Neural cell (in vitro differentiated cells): ENCODE measurements at regions not wholly inside any gene's neighbourhood (a gene's known extent, or its start where the extent isn't known, plus 50 kb on each side); places are given as distances from the start of the nearest gene placed in this dataset.

ENCODE experiments used
- H2AFZ ChIP-seq: fragments of 200-600, 300-800 bp; sonication (generic), shearing (Covaris generic); 2 replicates; pipeline ENCODE4 v1.6.0; 2014; ENCODE audit warnings: low read depth, mild to moderate bottlenecking, antibody characterized with exemption, low read length, moderate library complexity
- H3F3A ChIP-seq: fragments of 200-600 bp; shearing (Covaris generic); 2 replicates; pipeline ENCODE4 v1.6.1; 2016; ENCODE audit warnings: mild to moderate bottlenecking, moderate library complexity, mixed read lengths, antibody characterized with exemption, low read length; ENCODE audit not compliant: insufficient read depth, poor library complexity, severe bottlenecking
- H3K27ac ChIP-seq: fragments of 200-600, 300-800 bp; sonication (generic), shearing (Covaris generic); 2 replicates; pipeline ENCODE4 v1.5.1; 2014; ENCODE audit warnings: mild to moderate bottlenecking, low read length, moderate library complexity
- H3K27me3 ChIP-seq: fragments of 300-800, 200-600 bp; sonication (generic), shearing (Covaris generic); 2 replicates; pipeline ENCODE4 v1.6.0; 2014; ENCODE audit warnings: mild to moderate bottlenecking, low read depth, low read length, moderate library complexity; ENCODE audit not compliant: insufficient read depth
- H3K36me3 ChIP-seq: fragments of 300-800, 200-600 bp; sonication (generic), shearing (Covaris generic); 2 replicates; pipeline ENCODE4 v1.5.1; 2014; ENCODE audit warnings: mild to moderate bottlenecking, antibody characterized with exemption, low read length, moderate library complexity; ENCODE audit not compliant: insufficient read depth
- H3K4me2 ChIP-seq: fragments of 300-800, 200-600 bp; sonication (generic), shearing (Covaris generic); 2 replicates; pipeline ENCODE4 v1.6.0; 2014; ENCODE audit warnings: mild to moderate bottlenecking, low read length
- H3K4me3 ChIP-seq: fragments of 300-800, 200-600 bp; sonication (generic), shearing (Covaris generic); 2 replicates; pipeline ENCODE4 v1.5.1; 2014; ENCODE audit warnings: mild to moderate bottlenecking, low read length, moderate library complexity
- H3K79me2 ChIP-seq: fragments of 200-600 bp; shearing (Covaris generic); replicated peaks from 2 replicates; pipeline ENCODE4 v1.6.0; 2014; ENCODE audit warnings: mild to moderate bottlenecking, low read length, moderate library complexity; ENCODE audit not compliant: insufficient read depth
- H3K9ac ChIP-seq: fragments of 300-800, 200-600 bp; sonication (generic), shearing (Covaris generic); 2 replicates; pipeline ENCODE4 v1.6.1; 2016; ENCODE audit warnings: mild to moderate bottlenecking, low read length, mixed read lengths
- H3K9me2 ChIP-seq: fragments of 200-600 bp; shearing (Covaris generic); 2 replicates; pipeline ENCODE4 v1.6.1; 2016; ENCODE audit warnings: mild to moderate bottlenecking, low read length, mixed read lengths; ENCODE audit not compliant: insufficient read depth
- H3K9me3 ChIP-seq: fragments of 200-600, 300-800 bp; sonication (generic), shearing (Covaris generic); 2 replicates; pipeline ENCODE4 v1.6.1; 2016; ENCODE audit warnings: mild to moderate bottlenecking, mixed run types, low read length, moderate library complexity, mixed read lengths
- H4K20me1 ChIP-seq: fragments of 200-600 bp; shearing (Covaris generic); 2 replicates; pipeline ENCODE4 v1.6.1; 2016; ENCODE audit warnings: mild to moderate bottlenecking, mixed run types; ENCODE audit not compliant: insufficient read depth
- CTCF ChIP-seq: fragments of 450-650 bp; IDR thresholded peaks from 2 replicates; pipeline ENCODE4 v1.5.1; 2014; ENCODE audit warnings: antibody characterized with exemption, mild to moderate bottlenecking, moderate library complexity; ENCODE audit not compliant: poor library complexity, severe bottlenecking
- EP300 ChIP-seq: fragments of 450-650 bp; conservative IDR thresholded peaks from 2 replicates; pipeline ENCODE4 v1.6.1; 2014; ENCODE audit warnings: antibody characterized with exemption, mild to moderate bottlenecking, moderate library complexity; ENCODE audit not compliant: poor library complexity, severe bottlenecking
- EZH2 ChIP-seq: fragments of 200-600, 300-800 bp; shearing (Covaris generic), sonication (generic); IDR thresholded peaks from 2 replicates; pipeline ENCODE4 v1.6.1; 2014; ENCODE audit warnings: antibody characterized with exemption, low read length, borderline replicate concordance, mild to moderate bottlenecking; ENCODE audit not compliant: insufficient read depth, poor library complexity, severe bottlenecking
- MXI1 ChIP-seq: fragments of 450-650 bp; conservative IDR thresholded peaks from 2 replicates; pipeline ENCODE4 v1.6.1; 2014; ENCODE audit warnings: antibody characterized with exemption, mild to moderate bottlenecking; ENCODE audit not compliant: poor library complexity, severe bottlenecking
- POLR2AphosphoS5 ChIP-seq: IDR thresholded peaks from 2 replicates; pipeline ENCODE4 v1.6.1; 2012
- RAD21 ChIP-seq: fragments of 450-650 bp; conservative IDR thresholded peaks from 2 replicates; pipeline ENCODE4 v1.6.1; 2014; ENCODE audit warnings: antibody characterized with exemption, mild to moderate bottlenecking, moderate library complexity
- REST ChIP-seq: IDR thresholded peaks from 2 replicates; pipeline ENCODE4 v1.6.1; 2012; ENCODE audit warnings: borderline replicate concordance
- SMC3 ChIP-seq: fragments of 450-650 bp; conservative IDR thresholded peaks from 2 replicates; pipeline ENCODE4 v1.6.1; 2014; ENCODE audit warnings: antibody characterized with exemption, mild to moderate bottlenecking, moderate library complexity; ENCODE audit not compliant: poor library complexity
- TAF1 ChIP-seq: IDR thresholded peaks from 2 replicates; pipeline ENCODE4 v1.6.1; 2012; ENCODE audit warnings: low read depth

GRCh38 chr3:22660606-22661005 is 542.5 kb upstream of the UBE2E2 start:
- Histone ChIP-seq H3K27me3 (no peaks in the 10 kb centered on the region), H3K36me3 (no peaks in the 10 kb centered on the region), H3K9ac (no peak overlapping the region), H3K4me2 (no peak overlapping the region), H3K4me3 (no peak overlapping the region), H3K9me2 (no peaks in the 10 kb centered on the region), H3F3A (no peaks in the 10 kb centered on the region), H3K27ac (no peak overlapping the region), H4K20me1 (no peaks in the 10 kb centered on the region), H3K79me2 (no peaks in the 10 kb centered on the region), H2AFZ (no peak overlapping the region), H3K9me3 (no peaks in the 10 kb centered on the region)
- no peak for TF ChIP-seq RAD21
- no peak for TF ChIP-seq SMC3
- no peak for TF ChIP-seq TAF1
- TF ChIP-seq EZH2: no peak
- TF ChIP-seq REST: no peak
- no peak for TF ChIP-seq POLR2AphosphoS5
- no peak for TF ChIP-seq EP300
- no peak for TF ChIP-seq MXI1
- TF ChIP-seq CTCF: no peak

GRCh38 chr3:22661121-22661700 is 541.9 kb upstream of the UBE2E2 start:
- no peak overlapping the region for H3K9ac ChIP-seq
- TF ChIP-seq RAD21 (no peak), CTCF (no peak), REST (no peak), POLR2AphosphoS5 (no peak), TAF1 (no peak), MXI1 (no peak), SMC3 (no peak), EZH2 (no peak), EP300 (no peak)
- no peaks in the 10 kb centered on the region for H3K27me3 ChIP-seq

More at GRCh38 chr3:22661121-22661700, 541.9 kb upstream of the UBE2E2 start:
- no peaks in the 10 kb centered on the region for H3K9me2 ChIP-seq
- no peaks in the 10 kb centered on the region for H3K79me2 ChIP-seq
- no peaks in the 10 kb centered on the region for H3F3A ChIP-seq
- no peak overlapping the region for H3K4me3 ChIP-seq
- no peak overlapping the region for H3K27ac ChIP-seq
- no peak overlapping the region for H2AFZ ChIP-seq
- no peaks in the 10 kb centered on the region for H3K9me3 ChIP-seq
- H4K20me1 ChIP-seq: no peaks in the 10 kb centered on the region
- no peak overlapping the region for H3K4me2 ChIP-seq
- no peaks in the 10 kb centered on the region for H3K36me3 ChIP-seq
